ENCODE measurements at regions not wholly inside any gene's neighbourhood (a gene's known extent, or its start where the extent isn't known, plus 50 kb on each side); places are given as distances from the start of the nearest gene placed in this dataset.
"Not testable (repeated sequence)": the region's sequence is repeated elsewhere in the genome, so short reads cannot be mapped to it uniquely, and the experiment has no call there.

- no peak for DNase-seq
Observed at GRCh38 chr18:49731860-49732311, 81.4 kb downstream of the ACAA2 start.

GRCh38 chr18:49731421-49731841 lies 81.9 kb downstream of the ACAA2 start:
- no peak for DNase-seq

GRCh38 chr18:49730951-49731391 lies 82.4 kb downstream of the ACAA2 start:
- DNase-seq, result no peak

- peak; percentile 11 to 77 for DNase-seq
Observed at GRCh38 chr18:49728542-49728941, 84.8 kb downstream of the ACAA2 start.

DNA sequence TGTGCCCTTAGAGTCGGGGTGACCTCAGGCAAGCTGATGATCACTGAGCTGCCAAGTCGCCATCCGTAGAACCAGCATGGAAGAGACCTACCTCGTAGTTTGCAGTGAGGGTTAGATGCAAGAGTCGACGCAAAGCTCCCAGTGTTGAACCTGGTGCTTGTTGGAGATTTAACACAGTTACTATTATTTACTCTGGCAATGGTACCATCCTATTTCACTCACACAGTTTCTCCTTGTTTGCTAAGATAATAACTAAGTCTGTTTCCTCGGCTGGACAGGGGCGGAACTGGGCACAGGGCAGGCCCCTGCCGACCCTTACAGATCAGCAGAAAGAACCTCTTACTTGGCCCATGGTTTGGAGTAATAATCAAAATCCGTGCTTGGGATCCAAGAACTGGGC lies 85.5 kb downstream of the ACAA2 start:
- no peak for DNase-seq

GRCh38 chr18:49726675-49726963 lies 86.7 kb downstream of the ACAA2 start:
- no peak for DNase-seq

- DNase-seq, result no peak
Observed at GRCh38 chr18:49725809-49726674, 87.3 kb downstream of the ACAA2 start.

- DNase-seq, result peak; percentile 70 to 77
Observed at GRCh38 chr18:49723648-49724180, 89.6 kb downstream of the ACAA2 start.

GRCh38 chr18:49722477-49722876 lies 90.9 kb downstream of the ACAA2 start:
- DNase-seq, result peak; percentile 94 to 96

GRCh38 chr18:49721981-49722380 lies 91.4 kb downstream of the ACAA2 start:
- no peak for DNase-seq

GRCh38 chr18:49720944-49721343 lies 92.4 kb downstream of the ACAA2 start:
- DNase-seq, result not testable (repeated sequence)

DNA sequence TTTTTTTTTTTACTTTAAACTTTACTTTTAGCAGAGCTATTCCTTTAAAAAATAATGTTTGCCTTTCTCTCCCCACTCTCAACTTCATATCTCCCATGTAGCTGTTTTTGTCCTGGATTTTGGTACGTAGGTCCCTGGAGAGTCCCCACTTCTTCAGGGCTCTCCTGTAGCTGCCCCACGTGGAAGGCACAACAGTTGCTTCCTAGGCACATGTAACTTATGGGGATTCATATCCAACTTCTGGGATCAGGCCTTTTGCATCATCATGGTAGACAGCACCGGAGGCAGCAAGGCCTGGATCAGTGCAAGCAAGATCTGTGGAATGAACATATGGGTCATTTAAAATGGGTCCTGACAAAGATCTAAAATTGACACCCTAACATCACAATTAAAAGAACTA lies 95.7 kb downstream of the ACAA2 start:
- no peak for DNase-seq

DNA sequence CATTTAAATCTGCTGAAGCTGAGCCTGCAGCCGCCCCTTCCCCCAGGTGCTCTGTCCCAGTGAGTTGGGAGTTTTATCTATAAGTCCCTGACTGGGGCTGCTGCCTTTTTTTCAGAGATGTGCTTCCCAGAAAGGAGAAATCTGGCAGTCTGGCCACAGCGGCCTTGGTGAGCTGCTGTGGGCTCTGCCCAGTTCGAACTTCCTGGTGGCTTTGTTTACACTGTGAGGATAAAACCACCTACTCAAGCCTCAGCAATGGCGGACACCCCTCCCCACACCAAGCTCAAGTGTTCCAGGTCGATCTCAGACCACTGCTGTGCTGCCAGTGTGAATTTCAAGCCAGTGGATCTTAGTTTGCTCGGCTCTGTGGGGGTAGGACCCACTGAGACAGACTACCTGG lies 97.3 kb downstream of the ACAA2 start:
- DNase-seq, result no peak

DNA sequence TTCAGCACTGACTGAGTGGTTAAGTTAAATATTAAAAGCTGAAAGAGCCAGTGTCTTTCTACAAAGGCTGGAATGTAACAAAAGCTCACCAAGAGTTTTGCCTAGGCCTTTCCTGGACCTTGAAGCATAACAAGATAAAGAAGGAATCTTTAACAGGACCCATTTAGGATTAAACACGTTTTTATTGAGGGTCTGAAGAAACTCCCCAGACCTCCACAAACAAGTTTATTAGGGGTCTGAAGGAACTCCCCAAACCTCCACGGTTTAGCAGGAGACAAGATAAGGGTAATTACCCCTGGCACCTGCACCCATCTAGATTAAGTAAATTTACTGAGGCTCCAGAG lies 104.0 kb downstream of the ACAA2 start:
- DNase-seq, result no peak

DNA sequence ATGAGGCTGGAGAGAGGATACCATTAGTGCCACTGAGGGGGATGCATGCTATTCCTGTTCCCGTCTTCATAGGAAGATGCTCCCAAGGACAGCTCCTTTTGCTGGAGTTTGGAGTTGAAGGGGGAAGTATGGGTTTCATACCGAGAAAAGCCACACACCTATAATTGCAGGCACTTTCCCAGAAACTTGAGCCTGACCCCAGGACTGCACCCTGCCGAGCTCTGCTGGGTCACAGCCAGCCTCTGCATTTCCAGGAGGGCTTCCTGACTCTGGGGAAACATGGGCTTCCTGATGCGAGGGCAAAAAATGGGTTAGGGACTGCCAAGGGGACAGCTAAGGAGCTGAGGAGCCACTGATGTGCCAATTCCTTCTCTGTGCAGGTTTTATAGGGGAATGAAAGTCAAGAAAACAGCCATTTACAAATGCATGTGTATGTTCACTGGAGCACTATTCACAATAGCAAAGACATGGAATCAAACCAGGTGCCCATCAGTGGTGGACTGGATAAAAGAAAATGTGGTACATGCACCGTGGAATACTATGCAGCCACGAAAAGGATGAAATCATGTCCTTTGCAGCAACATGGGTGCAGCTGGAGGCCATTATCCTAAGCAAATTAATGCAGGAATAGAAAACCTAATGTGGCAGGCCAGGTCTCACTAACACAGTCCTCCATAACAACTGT lies 104.5 kb downstream of the ACAA2 start:
- no peak for DNase-seq

DNA sequence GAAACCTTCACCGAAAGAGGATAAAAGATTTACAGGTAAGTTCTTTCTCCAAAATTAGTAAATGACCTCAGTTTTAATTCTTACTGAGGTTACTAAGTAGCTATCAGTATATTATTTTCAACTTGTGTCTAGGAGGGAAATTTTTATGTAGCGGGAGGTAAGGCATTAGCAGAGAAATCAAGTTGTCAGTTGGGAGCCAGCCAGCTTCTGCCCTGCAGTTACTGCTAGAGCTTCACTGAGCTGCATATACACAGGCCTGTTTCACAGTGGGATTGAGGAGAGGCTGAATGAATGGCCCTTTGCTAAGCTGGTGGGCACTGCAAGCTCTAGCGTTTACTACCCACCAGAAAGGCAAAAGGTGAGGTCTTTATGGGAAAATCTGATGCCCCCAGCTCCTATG lies 105.7 kb downstream of the ACAA2 start:
- no peak for DNase-seq

GRCh38 chr18:49704334-49704733 lies 109.0 kb downstream of the ACAA2 start:
- DNase-seq, result no peak

- no peak for DNase-seq
Observed at GRCh38 chr18:49701190-49701589, 112.1 kb downstream of the ACAA2 start.

DNA sequence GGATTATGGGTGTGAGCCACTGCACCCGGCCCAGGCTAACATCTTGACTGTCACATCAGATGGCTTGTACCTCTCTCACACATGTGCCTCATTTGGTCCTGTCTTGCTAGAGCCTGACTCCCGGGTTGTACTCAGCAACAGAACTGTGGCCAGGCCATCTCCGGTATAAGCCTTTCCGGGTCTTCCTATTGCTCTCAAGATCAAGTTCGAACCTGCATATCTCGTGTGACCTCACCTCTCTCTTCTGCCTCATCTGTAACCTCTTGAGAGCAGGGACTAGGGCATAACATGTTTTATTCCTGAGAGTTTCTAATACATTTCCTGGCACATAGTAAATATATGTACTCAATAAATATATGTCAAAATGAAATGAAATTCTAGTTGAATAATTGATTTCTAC lies 114.0 kb downstream of the ACAA2 start:
- DNase-seq, result no peak

DNA sequence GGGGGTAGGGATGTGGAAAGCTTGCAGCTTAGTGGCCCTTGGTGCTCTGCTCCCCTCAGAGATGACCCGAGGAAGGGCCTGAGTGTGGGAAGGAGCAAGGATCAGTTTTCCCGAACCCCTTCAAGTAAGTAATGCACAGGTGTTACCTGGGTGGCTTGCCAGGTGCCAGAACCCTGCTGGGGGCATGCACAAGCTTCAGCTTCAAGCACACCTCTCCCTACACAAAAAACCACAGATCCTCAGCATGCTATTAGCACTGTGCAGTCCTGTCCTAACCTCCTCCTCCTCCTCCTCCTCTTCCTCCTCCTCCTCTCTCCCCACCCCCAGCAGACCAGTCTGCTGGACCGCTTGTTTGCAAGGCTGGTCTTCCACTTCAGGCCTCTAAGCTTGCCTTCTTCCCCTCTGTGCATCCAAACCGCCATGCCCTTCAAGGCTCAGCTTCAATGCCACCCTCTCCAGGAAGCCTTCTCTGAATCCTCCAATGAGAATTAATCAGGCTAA lies 114.8 kb downstream of the ACAA2 start:
- DNase-seq, result no peak

DNA sequence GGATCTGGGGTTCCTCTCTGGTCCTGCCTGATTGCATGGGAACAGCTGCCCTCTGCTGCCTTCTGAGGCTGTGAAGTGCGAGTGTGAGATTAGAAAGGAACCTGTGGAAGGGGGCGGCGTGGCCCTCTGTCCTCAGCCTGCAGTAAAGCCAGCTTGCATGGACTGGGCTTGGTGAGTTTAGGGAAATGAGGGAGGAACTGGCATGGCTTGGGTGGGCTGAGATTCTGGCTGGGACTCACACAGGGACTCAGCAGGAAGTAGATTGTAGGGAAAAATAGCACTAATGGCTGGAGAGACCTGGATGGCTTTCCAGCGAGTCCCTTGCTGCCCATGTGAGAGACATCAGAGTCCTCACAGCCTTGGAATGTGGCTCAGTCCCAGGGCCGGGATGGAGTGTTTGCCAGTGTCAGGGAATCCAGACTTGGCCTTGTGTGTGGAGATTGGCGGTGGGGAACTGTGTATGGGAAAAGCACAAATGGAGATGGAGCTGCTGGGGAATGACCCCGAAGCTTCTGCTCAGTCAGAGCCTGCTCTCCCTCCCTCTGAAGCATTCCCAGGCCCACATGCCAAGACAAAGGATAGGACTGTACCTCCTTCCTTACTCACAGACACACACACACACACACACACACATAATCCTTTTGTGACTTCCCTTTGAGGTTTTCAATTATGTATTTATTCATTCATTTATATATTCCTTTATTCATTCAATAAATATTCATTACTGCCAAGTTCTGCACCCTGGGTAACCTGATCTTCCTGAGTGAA lies 115.4 kb downstream of the ACAA2 start:
- DNase-seq, result peak; percentile 46 to 66

DNA sequence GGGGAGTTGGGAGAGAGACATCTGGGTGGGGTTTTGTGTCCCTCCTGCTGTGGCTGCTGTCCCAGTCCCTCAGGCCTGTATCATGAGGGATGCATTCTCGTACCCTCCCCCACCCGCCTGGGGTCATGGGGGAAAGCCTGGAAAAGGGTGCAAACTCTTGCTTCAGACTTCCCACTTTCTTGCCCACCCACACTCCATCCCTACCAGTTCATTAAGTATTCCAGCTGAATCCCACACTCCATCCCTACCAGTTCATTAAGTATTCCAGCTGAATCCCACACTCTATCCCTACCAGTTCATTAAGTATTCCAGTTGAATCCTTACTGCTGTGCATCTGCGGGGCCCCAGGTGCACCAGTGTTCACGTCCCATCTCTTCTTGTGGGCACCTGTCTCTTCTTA lies 116.3 kb downstream of the ACAA2 start:
- no peak for DNase-seq

DNA sequence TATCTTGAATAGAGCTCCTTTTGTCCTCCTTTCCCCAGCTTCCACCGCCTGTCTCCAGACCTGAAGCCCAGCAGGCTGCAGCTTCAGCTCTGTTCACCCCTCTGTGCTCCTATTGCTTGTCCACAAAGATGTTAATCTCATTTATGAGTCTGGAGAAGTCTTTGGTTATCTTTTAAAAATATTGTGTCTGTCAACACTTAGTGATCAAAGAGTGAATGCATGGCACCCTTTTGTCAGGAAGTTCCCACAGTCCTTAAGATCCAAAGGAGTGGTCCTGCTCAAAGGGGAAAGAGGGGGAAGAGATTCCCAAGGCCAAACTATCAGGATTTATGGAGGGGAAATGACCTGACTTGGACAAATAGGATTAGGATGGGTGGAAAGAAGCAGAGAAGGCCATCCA lies 118.9 kb downstream of the ACAA2 start:
- DNase-seq, result no peak

GRCh38 chr18:49693717-49694005 lies 119.7 kb downstream of the ACAA2 start:
- DNase-seq, result no peak
